HepG2 (cell line): ENCODE measurements at regions not wholly inside any gene's neighbourhood (a gene's known extent, or its start where the extent isn't known, plus 50 kb on each side); places are given as distances from the start of the nearest gene placed in this dataset.

Experiments used
- FOXA3 ChIP-seq: IDR thresholded peaks from 2 replicates; pipeline ENCODE4 v1.6.1; 2016; ENCODE audit warnings: missing genetic modification reagents, missing compliant biosample characterization
- SP4 ChIP-seq: sonication (generic); formaldehyde crosslinking; IDR thresholded peaks from 2 replicates; pipeline ENCODE4 v1.8.1; 2023; ENCODE audit warnings: mild to moderate bottlenecking, missing genetic modification reagents
- SPEN ChIP-seq: sonication (generic); formaldehyde crosslinking; IDR thresholded peaks from 2 replicates; pipeline ENCODE4 v1.5.1; 2020; ENCODE audit warnings: low read depth, mild to moderate bottlenecking, missing genetic modification reagents
- ZBTB46 ChIP-seq: sonication (generic); formaldehyde crosslinking; IDR thresholded peaks from 2 replicates; pipeline ENCODE4 v1.4.0; 2020; ENCODE audit warnings: mild to moderate bottlenecking, missing genetic modification reagents, borderline replicate concordance
- ZNF281 ChIP-seq: sonication (generic); formaldehyde crosslinking; IDR thresholded peaks from 2 replicates; pipeline ENCODE4 v1.4.0; 2020; ENCODE audit warnings: missing genetic modification reagents, borderline replicate concordance
- ZNF367 ChIP-seq: sonication (generic); formaldehyde crosslinking; IDR thresholded peaks from 2 replicates; pipeline ENCODE4 v1.4.0; 2020; ENCODE audit warnings: missing genetic modification reagents, borderline replicate concordance
- ZNF446 ChIP-seq: sonication (generic); formaldehyde crosslinking; IDR thresholded peaks from 2 replicates; pipeline ENCODE4 v1.5.0; 2020; ENCODE audit warnings: mild to moderate bottlenecking, missing genetic modification reagents
- ZNF644 ChIP-seq: IDR thresholded peaks from 2 replicates; pipeline ENCODE4 v1.6.1; 2016; ENCODE audit warnings: low read depth
- ZNF678 ChIP-seq: sonication (generic); formaldehyde crosslinking; IDR thresholded peaks from 2 replicates; pipeline ENCODE4 v1.4.0; 2020; ENCODE audit warnings: mild to moderate bottlenecking, missing genetic modification reagents
- ZNF713 ChIP-seq: sonication (generic); formaldehyde crosslinking; IDR thresholded peaks from 2 replicates; pipeline ENCODE4 v1.4.0; 2020; ENCODE audit warnings: mild to moderate bottlenecking, missing genetic modification reagents
- ZNF749 ChIP-seq: sonication (generic); formaldehyde crosslinking; IDR thresholded peaks from 2 replicates; pipeline ENCODE4 v1.8.0; 2022; ENCODE audit warnings: mild to moderate bottlenecking, missing genetic modification reagents, moderate library complexity, borderline replicate concordance
- ZNF768 ChIP-seq: sonication (generic); formaldehyde crosslinking; IDR thresholded peaks from 2 replicates; pipeline ENCODE4 v1.4.0; 2020; ENCODE audit warnings: missing genetic modification reagents

GRCh38 chr5:96293966-96294883, 138.8 kb downstream of the PCSK1 start (continued):
- TF ChIP-seq SPEN (CRISPR knock-in tag) (no peak), ZNF446 (CRISPR knock-in tag) (no peak), ZBTB46 (CRISPR knock-in tag) (no peak), ZNF644 (CRISPR knock-in tag) (0 out of 2 replicates have a peak, but pooled peaks have one; percentile 72), ZNF281 (no peak), ZNF367 (no peak), SP4 (CRISPR knock-in tag) (no peak), ZNF713 (CRISPR knock-in tag) (no peak), FOXA3 (CRISPR knock-in tag) (peak; percentile 19; the same call in 1 of the 2 replicates), ZNF678 (no peak), ZNF749 (CRISPR knock-in tag) (no peak), ZNF768 (no peak)
